HepG2 (cell line): ENCODE measurements at regions not wholly inside any gene's neighbourhood (a gene's known extent, or its start where the extent isn't known, plus 50 kb on each side); places are given as distances from the start of the nearest gene placed in this dataset.

Experiments
- ATAC-seq: fragments of 200-7000 bp; cut with Tn5 transposase; 3 replicates; pipeline ENCODE4 v1.9.1; 2020; ENCODE audit warnings: mild to moderate bottlenecking, moderate library complexity
- BruUV-seq: library from RNA; stranded (reverse); fragments of 400-500 nt; replicated peaks from 2 replicates; lab custom pipeline; 2021; lab: Mats Ljungman, UMichigan
- CTCF ChIA-PET: fragments of 300-600 bp; formaldehyde crosslinking; extraction: SDS; loops from one replicate; lab custom pipeline; 2021; ENCODE audit warnings: low total read pairs, inconsistent platforms, low intra/inter-chr PET ratio; lab: Yijun Ruan, JAX
- POLR2A ChIA-PET: fragments of 350-600 bp; sonication (Branson Sonifier 250); formaldehyde crosslinking; loops from one replicate; lab custom pipeline; 2020; ENCODE audit warnings: antibody characterized with exemption, inconsistent platforms; lab: Yijun Ruan, JAX
- DNase-seq: peaks from one replicate; pipeline ENCODE4 v3.0.0-alpha.2; 2015; ENCODE audit warnings: low spot score
- FAIRE-seq: peaks from 3 replicates; lab custom pipeline; 2011; peaks lifted over from hg19 to GRCh38; lab: Jason Lieb, UNC
- H2AFZ ChIP-seq: one replicate; pipeline ENCODE4 v1.6.1; 2011; ENCODE audit warnings: low read length, inconsistent platforms
- H3K27ac ChIP-seq: fragments of 300-600 bp; 3 replicates; pipeline ENCODE4 v1.8.0; 2011; ENCODE audit warnings: mixed run types, mild to moderate bottlenecking, mixed read lengths, low read length, inconsistent platforms; ENCODE audit not compliant: insufficient read depth; ENCODE audit errors: extremely low read length
- H3K27me3 ChIP-seq, 2 experiments: fragments of 200-600 bp in 1 of 2; 2 replicates in 1 of 2; 3 replicates in 1 of 2; pipeline versions ENCODE4 v1.6.0 to v1.8.0; 2011; ENCODE audit warnings: low read length in 2 of 2, mild to moderate bottlenecking in 2 of 2, moderate library complexity in 2 of 2, inconsistent platforms in 1 of 2; ENCODE audit not compliant: insufficient read depth in 2 of 2, control insufficient read depth in 1 of 2
- H3K36me3 ChIP-seq, 2 experiments: fragments of 200-600 bp in 1 of 2; replicated peaks in 1 of 2; 2 replicates in 1 of 2; 3 replicates in 1 of 2; pipeline versions ENCODE4 v1.5.1 to v1.8.0; 2011; ENCODE audit warnings: low read length in 2 of 2, inconsistent platforms in 1 of 2; ENCODE audit not compliant: insufficient read depth in 2 of 2, control insufficient read depth in 1 of 2
- H3K4me1 ChIP-seq: 2 replicates; pipeline ENCODE4 v1.5.1; 2012; ENCODE audit warnings: low read length, inconsistent platforms; ENCODE audit not compliant: insufficient read depth
- H3K4me2 ChIP-seq: 2 replicates; pipeline ENCODE4 v1.6.0; 2011; ENCODE audit warnings: low read depth, low read length, inconsistent platforms
- H3K4me3 ChIP-seq, 3 experiments: fragments of 200-600 bp in 1 of 3; sonication (generic), shearing (Covaris generic) in 1 of 3; replicated peaks in 1 of 3; 2 replicates each; pipeline ENCODE4 v1.5.1; 2011 to 2016; ENCODE audit warnings: low read length in 3 of 3, inconsistent platforms in 2 of 3, low read depth in 2 of 3, mild to moderate bottlenecking in 2 of 3, control low read depth in 1 of 3, mixed read lengths in 1 of 3; ENCODE audit not compliant: insufficient read depth in 1 of 3
- H3K79me2 ChIP-seq: one replicate; pipeline ENCODE4 v1.6.1; 2011; ENCODE audit warnings: low read length, inconsistent platforms; ENCODE audit not compliant: insufficient read depth
- H3K9ac ChIP-seq: 2 replicates; pipeline ENCODE4 v1.6.0; 2011; ENCODE audit warnings: mild to moderate bottlenecking, low read depth, low read length, inconsistent platforms; ENCODE audit not compliant: insufficient read depth
- H3K9me3 ChIP-seq: 2 replicates; pipeline ENCODE4 v1.5.1; 2012; ENCODE audit warnings: mild to moderate bottlenecking, low read length
- H4K20me1 ChIP-seq: 2 replicates; pipeline ENCODE4 v1.6.0; 2011; ENCODE audit warnings: inconsistent platforms, mild to moderate bottlenecking, low read length, moderate library complexity; ENCODE audit not compliant: insufficient read depth
- BRCA1 ChIP-seq: sonication (generic); formaldehyde crosslinking; IDR thresholded peaks from 2 replicates; pipeline ENCODE4 v1.4.0; 2020; ENCODE audit warnings: missing genetic modification reagents
- FIP1L1 ChIP-seq: fragments of 200-400 bp; formaldehyde crosslinking; IDR thresholded peaks from 2 replicates; pipeline ENCODE4 v1.6.1; 2018; ENCODE audit warnings: low read depth, mild to moderate bottlenecking, low read length, moderate library complexity, borderline replicate concordance; ENCODE audit not compliant: insufficient read depth
- IKZF4 ChIP-seq: sonication (generic); formaldehyde crosslinking; IDR thresholded peaks from 2 replicates; pipeline ENCODE4 v1.5.1; 2020; ENCODE audit warnings: borderline replicate concordance, mild to moderate bottlenecking, low read depth, missing genetic modification reagents; ENCODE audit errors: not compliant biosample characterization
- MEIS1 ChIP-seq: sonication (generic); formaldehyde crosslinking; IDR thresholded peaks from 2 replicates; pipeline ENCODE4 v1.9.0; 2021; ENCODE audit warnings: mild to moderate bottlenecking, missing genetic modification reagents, moderate library complexity, borderline replicate concordance
- ONECUT2 ChIP-seq: sonication (generic); formaldehyde crosslinking; IDR thresholded peaks from 2 replicates; pipeline ENCODE4 v1.4.0; 2020; ENCODE audit warnings: missing genetic modification reagents
- RCOR2 ChIP-seq: IDR thresholded peaks from 2 replicates; pipeline ENCODE4 v1.6.1; 2016; ENCODE audit warnings: missing biosample characterization, missing genetic modification reagents
- SNAI1 ChIP-seq: sonication (generic); formaldehyde crosslinking; IDR thresholded peaks from 2 replicates; pipeline ENCODE4 v1.5.0; 2020; ENCODE audit warnings: mild to moderate bottlenecking, missing genetic modification reagents, borderline replicate concordance
- SSRP1 ChIP-seq: IDR thresholded peaks from 2 replicates; pipeline ENCODE4 v1.6.1; 2016; ENCODE audit warnings: control low read depth
- STAT5B ChIP-seq: sonication (generic); formaldehyde crosslinking; IDR thresholded peaks from 2 replicates; pipeline ENCODE4 v1.4.0; 2020; ENCODE audit warnings: missing genetic modification reagents
- TMF1 ChIP-seq: sonication (generic); formaldehyde crosslinking; IDR thresholded peaks from 2 replicates; pipeline ENCODE4 v1.8.1; 2022; ENCODE audit warnings: low read depth, missing genetic modification reagents
- ZBTB7B ChIP-seq: sonication (generic); formaldehyde crosslinking; IDR thresholded peaks from 2 replicates; pipeline ENCODE4 v1.4.0; 2020; ENCODE audit warnings: missing genetic modification reagents
- ZNF550 ChIP-seq: sonication (generic); formaldehyde crosslinking; IDR thresholded peaks from 2 replicates; pipeline ENCODE4 v1.4.0; 2020; ENCODE audit warnings: mild to moderate bottlenecking, missing genetic modification reagents, borderline replicate concordance
- ZNF569 ChIP-seq: sonication (generic); formaldehyde crosslinking; IDR thresholded peaks from 2 replicates; pipeline ENCODE4 v1.5.0; 2020; ENCODE audit warnings: mild to moderate bottlenecking, missing genetic modification reagents, moderate library complexity, borderline replicate concordance
- ZNF737 ChIP-seq: sonication (generic); formaldehyde crosslinking; IDR thresholded peaks from 2 replicates; pipeline ENCODE4 v1.5.0; 2020; ENCODE audit warnings: missing genetic modification reagents, mild to moderate bottlenecking, borderline replicate concordance
- ZNF879 ChIP-seq: sonication (generic); formaldehyde crosslinking; IDR thresholded peaks from 2 replicates; pipeline ENCODE4 v1.8.1; 2023; ENCODE audit warnings: missing genetic modification reagents
- WGBS: methylation state at CpG from one replicate; pipeline ENCODE4 v1.1.6; 2017; ENCODE audit warnings: low lambda C conversion rate; 5-methylcytosine and 5-hydroxymethylcytosine counted together
- in situ Hi-C: cut with HindIII; loops from 2 replicates; pipeline ENCODE4 v1.10.0; 2017; ENCODE audit warnings: low pct_unique_long_range_greater_than_20kb; ENCODE audit not compliant: extremely low pct_ligation_motif_present
- intact Hi-C: fragments of 100-400 bp; cut with micrococcal nuclease; formaldehyde crosslinking; loops from one replicate; pipeline ENCODE4 v1.10.0; 2022; ENCODE audit not compliant: unreplicated experiment
- TF ChIP-seq, protein P1 (sequence below): sonication (generic); formaldehyde crosslinking; IDR thresholded peaks from 2 replicates; pipeline ENCODE4 v1.4.0; 2020; ENCODE audit warnings: missing genetic modification reagents, borderline replicate concordance
- TF ChIP-seq, protein P2 (sequence below): sonication (generic); formaldehyde crosslinking; IDR thresholded peaks from 2 replicates; pipeline ENCODE4 v1.4.0; 2020; ENCODE audit warnings: missing genetic modification reagents; ENCODE audit errors: not compliant biosample characterization
- TF ChIP-seq, protein P3 (sequence below): IDR thresholded peaks from 2 replicates; pipeline ENCODE4 v1.6.1; 2016; ENCODE audit warnings: low read depth

DNA sequence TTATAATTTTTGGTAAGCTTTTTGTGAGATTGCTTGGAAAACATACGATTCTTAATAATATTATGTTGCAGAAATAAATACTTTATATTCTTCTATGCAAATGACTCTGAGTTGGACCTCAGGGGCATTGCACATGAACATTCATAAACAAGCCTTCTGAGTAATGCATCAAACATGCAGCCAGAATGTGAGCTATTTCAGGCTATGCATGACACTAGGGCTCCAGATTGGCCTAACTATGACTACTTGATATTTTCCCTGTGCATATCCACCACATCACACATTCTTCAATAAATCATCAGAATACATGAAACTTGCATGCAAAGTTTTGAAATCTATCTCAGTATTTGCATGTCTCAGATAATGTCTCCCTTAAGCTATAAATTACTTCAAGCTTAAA, 560.1 kb downstream of the CDY2B start:
- H3K27me3 ChIP-seq: no peaks in the 10 kb centered on the region
- in situ Hi-C loops: no loop called here
- no peak for FAIRE-seq

DNA sequence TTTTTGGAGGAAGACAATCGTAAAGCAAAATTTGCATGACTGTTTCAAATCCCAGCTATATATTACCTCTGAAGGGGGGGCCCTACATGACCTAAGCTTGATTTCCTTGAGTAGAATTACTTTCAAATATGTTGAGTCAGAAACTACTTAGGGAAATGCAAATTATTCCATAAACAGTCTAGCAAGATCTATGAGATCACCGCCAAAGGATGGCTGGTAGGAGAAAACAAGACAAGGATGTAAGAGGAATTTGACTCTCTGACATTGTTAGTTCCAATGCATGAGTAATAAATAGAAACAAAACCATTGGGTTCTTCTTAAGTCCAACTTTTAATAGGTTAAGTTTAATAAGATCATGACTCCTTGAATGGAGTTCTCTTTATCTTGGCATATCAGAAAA, 561.4 kb downstream of the CDY2B start:
- Histone ChIP-seq H3K36me3 (no peaks in the 10 kb centered on the region), H3K27ac (no peak overlapping the region), H3K27me3 (no peaks in the 10 kb centered on the region), H3K9me3 (peaks cover 13% of the 10 kb centered on the region), H4K20me1 (no peaks in the 10 kb centered on the region), H3K79me2 (no peaks in the 10 kb centered on the region), H3K4me2 (no peak overlapping the region), H3K4me3 (no peak overlapping the region), H3K4me1 (no peaks in the 10 kb centered on the region), H3K9ac (no peak overlapping the region), H2AFZ (no peak overlapping the region)
- FAIRE-seq (no peak), ATAC-seq (no peak), DNase-seq (no peak)
- 7% methylated on average over 2 of the region's 2 CpGs for WGBS
- CTCF ChIA-PET: no interaction called here
- TF ChIP-seq ONECUT2 (CRISPR knock-in tag) (no peak), STAT5B (CRISPR knock-in tag) (no peak), MEIS1 (CRISPR knock-in tag) (no peak), ZNF569 (no peak), SNAI1 (no peak), ZNF550 (CRISPR knock-in tag) (no peak), ZNF737 (CRISPR knock-in tag) (no peak)
- TF ChIP-seq, protein P1, sequence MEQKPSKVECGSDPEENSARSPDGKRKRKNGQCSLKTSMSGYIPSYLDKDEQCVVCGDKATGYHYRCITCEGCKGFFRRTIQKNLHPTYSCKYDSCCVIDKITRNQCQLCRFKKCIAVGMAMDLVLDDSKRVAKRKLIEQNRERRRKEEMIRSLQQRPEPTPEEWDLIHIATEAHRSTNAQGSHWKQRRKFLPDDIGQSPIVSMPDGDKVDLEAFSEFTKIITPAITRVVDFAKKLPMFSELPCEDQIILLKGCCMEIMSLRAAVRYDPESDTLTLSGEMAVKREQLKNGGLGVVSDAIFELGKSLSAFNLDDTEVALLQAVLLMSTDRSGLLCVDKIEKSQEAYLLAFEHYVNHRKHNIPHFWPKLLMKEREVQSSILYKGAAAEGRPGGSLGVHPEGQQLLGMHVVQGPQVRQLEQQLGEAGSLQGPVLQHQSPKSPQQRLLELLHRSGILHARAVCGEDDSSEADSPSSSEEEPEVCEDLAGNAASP: no peak
- in situ Hi-C loops (no loop called here), intact Hi-C loops (no loop called here)
- POLR2A ChIA-PET: no interaction called here
- BruUV-seq: no TSS peak

More for the DNA sequence above, 560.1 kb downstream of the CDY2B start:
- ChIA-PET POLR2A (no interaction called here), CTCF (no interaction called here)
- Histone ChIP-seq H3K4me2 (no peak overlapping the region), H3K4me1 (no peaks in the 10 kb centered on the region), H2AFZ (no peak overlapping the region), H3K36me3 (no peaks in the 10 kb centered on the region), H3K4me3 (no peak overlapping the region), H3K79me2 (no peaks in the 10 kb centered on the region), H3K9me3 (peaks cover 15% of the 10 kb centered on the region), H3K9ac (no peak overlapping the region), H3K27ac (no peak overlapping the region), H4K20me1 (no peaks in the 10 kb centered on the region)
- WGBS: 0% methylated on average over 1 of the region's 1 CpG
- TF ChIP-seq ZNF879 (no peak), ZBTB7B (CRISPR knock-in tag) (no peak), BRCA1 (CRISPR knock-in tag) (no peak), SSRP1 (CRISPR knock-in tag) (no peak), RCOR2 (CRISPR knock-in tag) (no peak), FIP1L1 (no peak), IKZF4 (no peak), TMF1 (no peak)
- TF ChIP-seq, protein P2, sequence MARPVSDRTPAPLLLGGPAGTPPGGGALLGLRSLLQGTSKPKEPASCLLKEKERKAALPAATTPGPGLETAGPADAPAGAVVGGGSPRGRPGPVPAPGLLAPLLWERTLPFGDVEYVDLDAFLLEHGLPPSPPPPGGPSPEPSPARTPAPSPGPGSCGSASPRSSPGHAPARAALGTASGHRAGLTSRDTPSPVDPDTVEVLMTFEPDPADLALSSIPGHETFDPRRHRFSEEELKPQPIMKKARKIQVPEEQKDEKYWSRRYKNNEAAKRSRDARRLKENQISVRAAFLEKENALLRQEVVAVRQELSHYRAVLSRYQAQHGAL (CRISPR knock-in tag): no peak
- TF ChIP-seq, protein P3, sequence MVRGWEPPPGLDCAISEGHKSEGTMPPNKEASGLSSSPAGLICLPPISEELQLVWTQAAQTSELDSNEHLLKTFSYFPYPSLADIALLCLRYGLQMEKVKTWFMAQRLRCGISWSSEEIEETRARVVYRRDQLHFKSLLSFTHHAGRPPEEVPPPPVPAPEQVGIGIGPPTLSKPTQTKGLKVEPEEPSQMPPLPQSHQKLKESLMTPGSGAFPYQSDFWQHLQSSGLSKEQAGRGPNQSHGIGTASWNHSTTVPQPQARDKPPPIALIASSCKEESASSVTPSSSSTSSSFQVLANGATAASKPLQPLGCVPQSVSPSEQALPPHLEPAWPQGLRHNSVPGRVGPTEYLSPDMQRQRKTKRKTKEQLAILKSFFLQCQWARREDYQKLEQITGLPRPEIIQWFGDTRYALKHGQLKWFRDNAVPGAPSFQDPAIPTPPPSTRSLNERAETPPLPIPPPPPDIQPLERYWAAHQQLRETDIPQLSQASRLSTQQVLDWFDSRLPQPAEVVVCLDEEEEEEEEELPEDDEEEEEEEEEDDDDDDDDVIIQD: no peak
- intact Hi-C loops: no loop called here
- ATAC-seq (no peak), DNase-seq (no peak)
- BruUV-seq: no TSS peak
